HEK293T (cell line): ENCODE measurements at regions not wholly inside any gene's neighbourhood (a gene's known extent, or its start where the extent isn't known, plus 50 kb on each side); places are given as distances from the start of the nearest gene placed in this dataset.

Experiments used
- CTCF ChIA-PET: fragments of 350-600 bp; formaldehyde crosslinking; extraction: SDS; loops from one replicate; lab custom pipeline; 2021; ENCODE audit warnings: antibody characterized with exemption, inconsistent platforms; lab: Yijun Ruan, JAX
- POLR2A ChIA-PET: fragments of 350-600 bp; formaldehyde crosslinking; extraction: SDS; loops from one replicate; lab custom pipeline; 2020; ENCODE audit warnings: antibody characterized with exemption, inconsistent platforms; lab: Yijun Ruan, JAX
- DNase-seq: peaks from one replicate; pipeline ENCODE4 v3.0.0; 2012; ENCODE audit warnings: mixed read lengths; ENCODE audit errors: extremely low spot score
- ARNT ChIP-seq: fragments of 450-650 bp; IDR thresholded peaks from 2 replicates; pipeline ENCODE4 v1.6.1; 2017; ENCODE audit warnings: mild to moderate bottlenecking
- BHLHE40 ChIP-seq: fragments of 450-650 bp; IDR thresholded peaks from 2 replicates; pipeline ENCODE4 v1.6.1; 2016; ENCODE audit warnings: mild to moderate bottlenecking, moderate library complexity, borderline replicate concordance
- CTBP1 ChIP-seq: fragments of 450-650 bp; IDR thresholded peaks from 2 replicates; pipeline ENCODE4 v1.6.1; 2016; ENCODE audit warnings: borderline replicate concordance
- ELF4 ChIP-seq: fragments of 450-650 bp; IDR thresholded peaks from 2 replicates; pipeline ENCODE4 v1.6.1; 2017; ENCODE audit warnings: antibody characterized with exemption
- FOXA1 ChIP-seq: fragments of 450-650 bp; IDR thresholded peaks from 2 replicates; pipeline ENCODE4 v1.6.1; 2016; ENCODE audit warnings: mild to moderate bottlenecking
- FOXK2 ChIP-seq: fragments of 450-650 bp; IDR thresholded peaks from 2 replicates; pipeline ENCODE4 v1.6.1; 2016; ENCODE audit warnings: mild to moderate bottlenecking
- FOXM1 ChIP-seq: fragments of 450-650 bp; IDR thresholded peaks from 2 replicates; pipeline ENCODE4 v1.6.1; 2017; ENCODE audit warnings: mild to moderate bottlenecking, borderline replicate concordance
- HDGF ChIP-seq: fragments of 450-650 bp; IDR thresholded peaks from 2 replicates; pipeline ENCODE4 v1.6.1; 2017; ENCODE audit warnings: antibody characterized with exemption, borderline replicate concordance
- L3MBTL2 ChIP-seq: fragments of 450-650 bp; conservative IDR thresholded peaks from 2 replicates; pipeline ENCODE4 v1.6.1; 2016; ENCODE audit warnings: mild to moderate bottlenecking
- LEF1 ChIP-seq: fragments of 450-650 bp; IDR thresholded peaks from 2 replicates; pipeline ENCODE4 v1.6.1; 2017; ENCODE audit warnings: mild to moderate bottlenecking, borderline replicate concordance
- NFRKB ChIP-seq: fragments of 450-650 bp; IDR thresholded peaks from 2 replicates; pipeline ENCODE4 v1.6.1; 2016; ENCODE audit warnings: mild to moderate bottlenecking, moderate library complexity
- PKNOX1 ChIP-seq: fragments of 450-650 bp; IDR thresholded peaks from 2 replicates; pipeline ENCODE4 v1.6.1; 2016
- SP1 ChIP-seq: fragments of 450-650 bp; IDR thresholded peaks from 2 replicates; pipeline ENCODE4 v1.6.1; 2017
- SUZ12 ChIP-seq: fragments of 450-650 bp; IDR thresholded peaks from 2 replicates; pipeline ENCODE4 v1.6.1; 2016; ENCODE audit warnings: mild to moderate bottlenecking
- TARDBP ChIP-seq: fragments of 450-650 bp; IDR thresholded peaks from 2 replicates; pipeline ENCODE4 v1.6.1; 2016
- ZNF384 ChIP-seq: fragments of 450-650 bp; IDR thresholded peaks from 2 replicates; pipeline ENCODE4 v1.6.1; 2016

- TF ChIP-seq SUZ12, result no peak
- no peak for TF ChIP-seq NFRKB
- TF ChIP-seq BHLHE40, result no peak
- CTCF ChIA-PET, result no interaction called here
- POLR2A ChIA-PET, result no interaction called here
- no peak for DNase-seq
These were observed 236.7 kb upstream of the EGLN3 start for GRCh38 chr14:34187519-34188044.

GRCh38 chr14:34187061-34187460 is 236.2 kb upstream of the EGLN3 start:
- CTCF ChIA-PET, result no interaction called here
- no peak for DNase-seq
- POLR2A ChIA-PET, result no interaction called here
- TF ChIP-seq ARNT, result no peak
- TF ChIP-seq SUZ12, result no peak
- TF ChIP-seq NFRKB, result no peak
- no peak for TF ChIP-seq PKNOX1
- TF ChIP-seq LEF1, result no peak
- no peak for TF ChIP-seq FOXM1
- no peak for TF ChIP-seq FOXA1
- TF ChIP-seq L3MBTL2, result no peak
- TF ChIP-seq BHLHE40, result no peak
- no peak for TF ChIP-seq SP1
- no peak for TF ChIP-seq HDGF
- no peak for TF ChIP-seq CTBP1
- no peak for TF ChIP-seq ELF4
- TF ChIP-seq ZNF384, result no peak
- no peak for TF ChIP-seq TARDBP

GRCh38 chr14:34184126-34184525 is 233.3 kb upstream of the EGLN3 start:
- DNase-seq, result no peak
- ChIA-PET CTCF (no interaction called here), POLR2A (no interaction called here)
- TF ChIP-seq FOXM1 (no peak), NFRKB (no peak), SUZ12 (no peak), PKNOX1 (no peak), TARDBP (no peak)

- POLR2A ChIA-PET, result no interaction called here
- TF ChIP-seq BHLHE40, result no peak
- no peak for TF ChIP-seq LEF1
- no peak for DNase-seq
- CTCF ChIA-PET, result no interaction called here
These were observed 232.6 kb upstream of the EGLN3 start for GRCh38 chr14:34183478-34183877.

- CTCF ChIA-PET, result interaction anchor here (0.6 to 1.1 kb wide), 2 partner anchors 48 to 74 kb away, joined by 3 read pairs; no protein-coding TSS in a partner anchor
- DNase-seq, result peak; percentile 25
- POLR2A ChIA-PET, result interaction anchor here (1.2 kb wide), 1 partner anchor 122 kb away, joined by 3 read pairs; no protein-coding TSS in a partner anchor
- TF ChIP-seq ZNF384 (no peak), L3MBTL2 (0 out of 2 replicates have a peak, but pooled peaks have one; percentile 15)
These were observed 230.5 kb upstream of the EGLN3 start for GRCh38 chr14:34181338-34181737.

- ChIA-PET CTCF (interaction anchor here (0.6 to 1.1 kb wide), 4 partner anchors 46 to 82 kb away, joined by 3 to 8 read pairs (median 3); no protein-coding TSS in a partner anchor), POLR2A (interaction anchor here (1.2 kb wide), 1 partner anchor 121 kb away, joined by 3 read pairs; no protein-coding TSS in a partner anchor)
- no peak for DNase-seq
- TF ChIP-seq NFRKB (no peak), HDGF (no peak), ZNF384 (no peak), CTBP1 (no peak), SUZ12 (no peak), LEF1 (no peak), ARNT (no peak), L3MBTL2 (no peak), TARDBP (no peak), BHLHE40 (no peak)
These were observed 230.0 kb upstream of the EGLN3 start for GRCh38 chr14:34180869-34181268.

GRCh38 chr14:34180434-34180833 is 229.6 kb upstream of the EGLN3 start:
- CTCF ChIA-PET, result interaction anchor here (0.8 to 1.1 kb wide), 3 partner anchors 46 to 82 kb away, joined by 3 to 8 read pairs (median 3); no protein-coding TSS in a partner anchor
- no peak for DNase-seq
- POLR2A ChIA-PET, result no interaction called here
- no peak for TF ChIP-seq FOXK2
- TF ChIP-seq ELF4, result no peak
- TF ChIP-seq ARNT, result no peak
- TF ChIP-seq SP1, result no peak
- TF ChIP-seq CTBP1, result no peak
- no peak for TF ChIP-seq L3MBTL2
- no peak for TF ChIP-seq TARDBP
- TF ChIP-seq LEF1, result no peak
- TF ChIP-seq FOXA1, result no peak
- TF ChIP-seq PKNOX1, result no peak
- no peak for TF ChIP-seq ZNF384
